ENCODE measurements at regions not wholly inside any gene's neighbourhood (a gene's known extent, or its start where the extent isn't known, plus 50 kb on each side); places are given as distances from the start of the nearest gene placed in this dataset.

DNA sequence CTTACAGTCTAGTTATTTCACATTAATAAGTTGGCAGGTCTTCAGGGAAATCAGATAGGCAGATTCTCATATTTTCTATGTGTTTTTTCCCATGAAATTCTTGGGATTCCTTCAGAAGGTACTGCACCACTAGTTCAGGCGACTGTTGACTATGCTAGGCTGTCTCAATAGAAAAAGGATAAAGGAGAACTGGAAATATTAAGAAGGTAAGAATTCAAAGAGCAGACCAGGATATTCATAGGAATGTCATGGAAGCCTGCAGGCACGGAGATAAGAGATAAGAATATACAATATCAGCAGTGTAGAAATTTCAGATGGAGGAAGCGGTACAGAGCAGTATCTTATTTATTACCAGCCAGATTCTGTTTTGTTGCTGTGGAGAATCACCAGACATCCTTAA lies 432.1 kb upstream of the MDFIC2 start:
- no peak overlapping the region for H3K27ac ChIP-seq
- TF ChIP-seq, protein P1, sequence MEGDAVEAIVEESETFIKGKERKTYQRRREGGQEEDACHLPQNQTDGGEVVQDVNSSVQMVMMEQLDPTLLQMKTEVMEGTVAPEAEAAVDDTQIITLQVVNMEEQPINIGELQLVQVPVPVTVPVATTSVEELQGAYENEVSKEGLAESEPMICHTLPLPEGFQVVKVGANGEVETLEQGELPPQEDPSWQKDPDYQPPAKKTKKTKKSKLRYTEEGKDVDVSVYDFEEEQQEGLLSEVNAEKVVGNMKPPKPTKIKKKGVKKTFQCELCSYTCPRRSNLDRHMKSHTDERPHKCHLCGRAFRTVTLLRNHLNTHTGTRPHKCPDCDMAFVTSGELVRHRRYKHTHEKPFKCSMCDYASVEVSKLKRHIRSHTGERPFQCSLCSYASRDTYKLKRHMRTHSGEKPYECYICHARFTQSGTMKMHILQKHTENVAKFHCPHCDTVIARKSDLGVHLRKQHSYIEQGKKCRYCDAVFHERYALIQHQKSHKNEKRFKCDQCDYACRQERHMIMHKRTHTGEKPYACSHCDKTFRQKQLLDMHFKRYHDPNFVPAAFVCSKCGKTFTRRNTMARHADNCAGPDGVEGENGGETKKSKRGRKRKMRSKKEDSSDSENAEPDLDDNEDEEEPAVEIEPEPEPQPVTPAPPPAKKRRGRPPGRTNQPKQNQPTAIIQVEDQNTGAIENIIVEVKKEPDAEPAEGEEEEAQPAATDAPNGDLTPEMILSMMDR (conservative IDR thresholded peaks at IDR 0.05; ENCODE audit: low read depth): no peak
- DNase-seq (ENCODE audit: low spot score): no peak
- ChIA-PET CTCF (no interaction called here), POLR2A (ENCODE audit: low non-redundant PET) (no interaction called here)

DNA sequence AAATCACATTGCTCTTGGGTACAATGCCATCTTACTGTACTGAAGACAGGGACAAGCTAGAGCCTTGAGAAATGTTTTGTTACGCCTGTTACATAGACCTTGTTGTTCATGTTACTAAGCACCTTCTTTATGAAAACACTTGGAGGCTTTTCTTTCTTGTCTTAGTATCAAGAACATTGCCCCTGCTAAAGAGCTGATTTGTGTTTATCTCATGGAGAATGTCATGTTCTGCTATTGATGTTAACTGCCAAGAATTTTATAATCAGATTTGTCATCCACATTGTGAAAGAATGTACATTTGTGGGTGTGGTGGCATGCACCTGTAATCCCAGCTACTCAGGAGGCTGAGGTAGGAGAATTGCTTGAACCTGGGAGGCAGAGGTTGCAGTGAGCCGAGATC lies 431.3 kb upstream of the MDFIC2 start:
- POLR2A ChIA-PET (ENCODE audit: low non-redundant PET): no interaction called here
- CTCF ChIA-PET: no interaction called here
- TF ChIP-seq, protein P1 (conservative IDR thresholded peaks at IDR 0.05; ENCODE audit: low read depth): no peak
- no peak overlapping the region for H3K27ac ChIP-seq
- DNase-seq (ENCODE audit: low spot score): no peak

DNA sequence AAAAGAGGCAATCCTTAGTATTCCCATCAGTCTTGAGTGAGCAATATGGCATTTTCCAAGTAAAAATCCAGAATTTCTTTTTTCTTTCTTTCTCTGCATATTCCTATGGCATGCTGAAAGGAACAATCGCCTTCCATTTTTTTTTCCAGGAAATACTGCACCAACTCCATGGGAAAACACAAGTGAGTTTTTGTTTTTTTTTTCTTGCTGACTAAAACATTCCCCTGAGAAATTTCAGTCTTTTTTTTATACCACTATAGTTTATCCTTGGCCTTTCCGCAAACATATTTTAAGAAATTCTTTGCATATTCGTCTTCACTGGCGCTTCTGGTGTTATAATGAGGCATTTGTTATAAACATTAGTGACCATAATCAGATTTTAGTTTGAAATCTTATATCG lies 429.6 kb upstream of the MDFIC2 start:
- no peak for DNase-seq (ENCODE audit: low spot score)
- CTCF ChIA-PET: no interaction called here
- POLR2A ChIA-PET (ENCODE audit: low non-redundant PET): no interaction called here
- H3K27ac ChIP-seq: no peak overlapping the region
- TF ChIP-seq, protein P1 (conservative IDR thresholded peaks at IDR 0.05; ENCODE audit: low read depth): no peak

DNA sequence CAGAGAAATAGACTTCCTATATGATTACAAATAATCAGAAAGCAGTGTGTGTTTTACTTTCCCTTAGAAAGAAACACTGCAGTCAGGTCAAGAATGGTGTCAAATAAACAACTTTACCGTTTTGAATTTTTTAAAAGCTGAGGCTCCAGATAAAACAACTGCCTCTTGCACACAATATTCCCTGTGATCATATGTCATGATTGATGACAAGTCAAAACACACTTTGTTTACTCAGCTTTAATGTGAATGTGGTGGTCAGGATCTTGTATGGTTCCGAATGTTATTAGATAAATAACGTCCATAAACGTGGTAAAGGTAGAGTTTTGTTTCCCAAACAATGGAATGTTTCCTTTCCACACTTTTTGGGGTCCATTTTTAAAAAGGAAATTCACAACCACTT lies 428.4 kb upstream of the MDFIC2 start:
- ChIA-PET CTCF (no interaction called here), POLR2A (ENCODE audit: low non-redundant PET) (no interaction called here)
- TF ChIP-seq, protein P1 (conservative IDR thresholded peaks at IDR 0.05; ENCODE audit: low read depth): no peak
- H3K27ac ChIP-seq: no peak overlapping the region
- DNase-seq (ENCODE audit: low spot score): no peak

DNA sequence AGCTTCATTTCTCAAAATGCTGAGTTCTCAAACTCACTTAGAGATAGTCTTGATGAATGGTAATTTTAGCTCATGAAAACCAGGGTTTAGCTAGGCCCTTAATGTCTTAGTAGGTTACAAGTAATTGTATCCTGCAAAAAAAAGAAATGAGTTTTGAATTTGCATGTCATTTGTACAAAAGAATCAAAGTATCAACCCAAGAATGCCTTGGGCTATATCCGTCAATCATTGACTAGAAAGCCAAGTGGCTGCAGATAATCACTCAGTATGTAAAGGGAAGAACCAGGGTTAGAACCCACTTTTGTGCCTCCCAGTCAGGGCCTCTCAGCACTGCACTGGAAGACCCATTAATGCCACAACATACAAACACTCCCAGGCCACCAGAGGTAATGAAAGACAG lies 427.6 kb upstream of the MDFIC2 start:
- no peak overlapping the region for H3K27ac ChIP-seq
- DNase-seq (ENCODE audit: low spot score): no peak
- ChIA-PET POLR2A (ENCODE audit: low non-redundant PET) (no interaction called here), CTCF (no interaction called here)
- TF ChIP-seq, protein P1 (conservative IDR thresholded peaks at IDR 0.05; ENCODE audit: low read depth): no peak

DNA sequence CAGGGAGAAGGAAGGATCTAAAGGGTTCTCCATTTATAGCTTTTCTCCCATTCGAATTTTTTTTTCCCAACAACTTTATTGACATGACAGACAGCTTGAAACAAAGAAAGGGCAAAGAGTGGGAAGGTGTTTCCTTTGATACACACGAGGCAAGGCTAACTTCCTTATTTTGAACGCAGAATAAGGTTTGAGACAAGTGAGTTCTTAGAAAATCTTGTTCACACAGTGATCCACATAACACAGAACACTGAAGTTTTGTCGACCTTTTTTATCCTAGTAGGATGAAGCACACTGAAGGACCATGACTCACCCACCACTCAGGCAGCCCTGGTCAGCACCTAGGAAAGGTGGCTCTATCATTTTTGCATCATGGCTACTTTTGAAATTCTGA lies 425.8 kb upstream of the MDFIC2 start:
- DNase-seq (ENCODE audit: low spot score): peak; percentile 14
- POLR2A ChIA-PET (ENCODE audit: low non-redundant PET): no interaction called here

More for the DNA sequence above, 425.8 kb upstream of the MDFIC2 start:
- CTCF ChIA-PET: interaction anchor here (0.7 kb wide), 1 partner anchor 16 kb away, joined by 3 read pairs; no protein-coding TSS in a partner anchor
- TF ChIP-seq, protein P1 (conservative IDR thresholded peaks at IDR 0.05; ENCODE audit: low read depth): no peak
- no peak overlapping the region for H3K27ac ChIP-seq

Measured in RWPE1 (cell line).